ENCODE measurements at regions not wholly inside any gene's neighbourhood (a gene's known extent, or its start where the extent isn't known, plus 50 kb on each side); places are given as distances from the start of the nearest gene placed in this dataset.

DNA sequence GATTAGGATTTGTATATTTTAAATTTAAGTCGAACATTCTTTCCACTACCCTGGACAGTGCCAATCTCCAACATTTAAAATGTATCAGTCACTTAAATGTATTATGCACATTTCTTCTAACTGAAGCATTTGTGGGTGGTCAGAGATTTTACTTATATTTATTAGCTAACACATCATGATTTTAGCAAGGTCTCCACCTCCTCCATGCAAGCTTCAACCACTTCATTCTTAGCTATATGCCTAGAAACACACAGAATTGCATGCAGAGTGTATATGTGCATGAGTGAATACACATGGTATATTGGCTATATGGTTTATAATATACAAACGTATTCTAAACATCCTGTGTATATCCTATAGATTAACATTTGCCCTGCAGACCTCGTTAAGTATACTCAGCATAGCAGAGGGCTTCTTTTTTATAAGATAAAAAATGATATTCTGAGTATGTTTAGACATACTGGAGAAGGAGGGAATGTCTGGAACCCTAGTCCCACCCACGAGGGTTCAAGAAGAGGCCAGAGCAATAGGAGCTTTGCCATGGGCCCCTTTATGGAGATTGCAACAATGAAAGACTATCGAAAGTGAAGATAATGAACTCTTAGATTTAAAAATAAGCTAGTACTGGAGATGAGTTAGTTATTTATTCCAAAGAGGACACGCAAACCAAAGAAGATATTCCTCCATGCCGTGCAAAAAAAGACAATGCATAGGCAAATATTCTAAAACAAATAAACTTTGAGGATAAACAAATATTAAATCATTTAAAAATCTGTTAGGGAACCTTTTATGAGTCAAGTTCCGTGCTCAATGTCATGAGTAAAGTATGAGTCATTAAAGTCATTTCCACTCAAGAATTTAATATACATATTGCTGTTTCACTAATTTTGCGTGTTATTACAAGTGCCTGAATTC, 480.4 kb downstream of the SIPA1L2 start:
- DNase-seq (ENCODE audit: low read depth): no peak
- no peak overlapping the region for H3K4me3 ChIP-seq (ENCODE audit: low read depth, low read length)
- in situ Hi-C loops (cut with HindIII; ENCODE audit: low sequenced_read_pairs): no loop called here
- no peak for TF ChIP-seq CTCF (IDR thresholded peaks at IDR 0.05; ENCODE audit: low read depth, low read length, missing control alignments)

GRCh38 chr1:232147215-232147614, 482.7 kb downstream of the SIPA1L2 start:
- in situ Hi-C loops (cut with HindIII; ENCODE audit: low sequenced_read_pairs): no loop called here
- H3K4me3 ChIP-seq (ENCODE audit: low read depth, low read length): no peak overlapping the region
- TF ChIP-seq CTCF (IDR thresholded peaks at IDR 0.05; ENCODE audit: low read depth, low read length, missing control alignments): no peak
- DNase-seq (ENCODE audit: low read depth): no peak

- no peak for DNase-seq (ENCODE audit: low read depth)
- no peak for TF ChIP-seq CTCF (IDR thresholded peaks at IDR 0.05; ENCODE audit: low read depth, low read length, missing control alignments)
- in situ Hi-C loops (cut with HindIII; ENCODE audit: low sequenced_read_pairs): no loop called here
- H3K4me3 ChIP-seq (ENCODE audit: low read depth, low read length): no peak overlapping the region
These were observed 483.4 kb downstream of the SIPA1L2 start for GRCh38 chr1:232146514-232146913.

GRCh38 chr1:232145768-232146167, 484.2 kb downstream of the SIPA1L2 start:
- H3K4me3 ChIP-seq (ENCODE audit: low read depth, low read length): no peak overlapping the region
- DNase-seq (ENCODE audit: low read depth): no peak
- no peak for TF ChIP-seq CTCF (IDR thresholded peaks at IDR 0.05; ENCODE audit: low read depth, low read length, missing control alignments)
- in situ Hi-C loops (cut with HindIII; ENCODE audit: low sequenced_read_pairs): no loop called here

- no peak overlapping the region for H3K4me3 ChIP-seq (ENCODE audit: low read depth, low read length)
- no peak for DNase-seq (ENCODE audit: low read depth)
- in situ Hi-C loops (cut with HindIII; ENCODE audit: low sequenced_read_pairs): no loop called here
- no peak for TF ChIP-seq CTCF (IDR thresholded peaks at IDR 0.05; ENCODE audit: low read depth, low read length, missing control alignments)
These were observed 485.2 kb downstream of the SIPA1L2 start for GRCh38 chr1:232144696-232145230.

DNA sequence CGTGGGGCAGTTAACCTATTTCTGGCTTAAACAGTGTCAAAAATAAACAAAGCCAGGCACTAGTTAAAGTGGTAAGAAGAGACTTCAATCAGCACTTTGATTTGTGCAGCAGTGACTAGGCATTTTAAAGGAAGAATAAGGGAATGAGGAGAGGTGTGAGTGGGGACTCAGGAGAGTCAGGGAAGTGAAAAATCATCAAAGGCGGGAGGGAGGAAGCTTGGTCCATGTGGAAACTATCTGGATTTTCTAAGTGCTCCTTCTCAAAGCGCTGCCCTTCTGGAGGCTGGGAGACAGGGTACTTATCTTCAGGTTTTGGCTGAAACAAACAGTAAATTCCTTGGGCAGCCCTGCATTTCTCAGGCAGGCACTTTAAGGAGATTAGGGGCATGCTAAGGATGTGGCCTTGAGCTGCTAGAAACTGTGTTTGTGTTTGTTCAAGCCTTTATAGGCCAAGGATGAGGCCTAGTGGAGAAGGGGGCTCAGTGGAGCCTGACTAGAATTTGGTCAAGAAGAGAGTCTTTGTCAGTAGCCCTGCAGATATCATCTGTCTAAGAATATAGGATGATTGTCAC, 486.5 kb downstream of the SIPA1L2 start:
- in situ Hi-C loops (cut with HindIII; ENCODE audit: low sequenced_read_pairs): no loop called here
- H3K4me3 ChIP-seq (ENCODE audit: low read depth, low read length): no peak overlapping the region
- TF ChIP-seq CTCF (IDR thresholded peaks at IDR 0.05; ENCODE audit: low read depth, low read length, missing control alignments): no peak
- no peak for DNase-seq (ENCODE audit: low read depth)
